ENCODE measurements at regions not wholly inside any gene's neighbourhood (a gene's known extent, or its start where the extent isn't known, plus 50 kb on each side); places are given as distances from the start of the nearest gene placed in this dataset.

DNA sequence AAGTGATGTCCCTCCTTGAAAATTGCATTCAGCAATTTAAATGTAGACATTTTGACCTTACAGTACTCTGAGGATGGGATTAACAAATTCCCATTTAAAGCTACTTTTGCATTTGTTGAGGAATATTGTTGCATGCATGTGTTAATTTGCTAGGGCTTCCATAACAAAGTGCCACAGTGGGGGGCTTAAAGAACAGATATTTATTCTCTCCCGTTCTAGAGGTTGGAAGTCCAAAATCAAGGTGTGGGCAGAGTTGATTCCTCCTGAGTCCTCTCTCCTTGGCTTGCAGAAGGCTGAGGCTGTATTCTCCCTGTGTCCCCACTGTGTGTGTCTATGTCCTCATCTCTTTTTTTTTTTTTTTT is 51.8 kb upstream of the CDK20 start:
- in situ Hi-C loops (cut with MboI; ENCODE audit: low pct_unique_long_range_greater_than_20kb, low sequenced_read_pairs, unreplicated experiment): no loop called here
- DNase-seq (ENCODE audit: low spot score): no peak
- TF ChIP-seq, protein P1, sequence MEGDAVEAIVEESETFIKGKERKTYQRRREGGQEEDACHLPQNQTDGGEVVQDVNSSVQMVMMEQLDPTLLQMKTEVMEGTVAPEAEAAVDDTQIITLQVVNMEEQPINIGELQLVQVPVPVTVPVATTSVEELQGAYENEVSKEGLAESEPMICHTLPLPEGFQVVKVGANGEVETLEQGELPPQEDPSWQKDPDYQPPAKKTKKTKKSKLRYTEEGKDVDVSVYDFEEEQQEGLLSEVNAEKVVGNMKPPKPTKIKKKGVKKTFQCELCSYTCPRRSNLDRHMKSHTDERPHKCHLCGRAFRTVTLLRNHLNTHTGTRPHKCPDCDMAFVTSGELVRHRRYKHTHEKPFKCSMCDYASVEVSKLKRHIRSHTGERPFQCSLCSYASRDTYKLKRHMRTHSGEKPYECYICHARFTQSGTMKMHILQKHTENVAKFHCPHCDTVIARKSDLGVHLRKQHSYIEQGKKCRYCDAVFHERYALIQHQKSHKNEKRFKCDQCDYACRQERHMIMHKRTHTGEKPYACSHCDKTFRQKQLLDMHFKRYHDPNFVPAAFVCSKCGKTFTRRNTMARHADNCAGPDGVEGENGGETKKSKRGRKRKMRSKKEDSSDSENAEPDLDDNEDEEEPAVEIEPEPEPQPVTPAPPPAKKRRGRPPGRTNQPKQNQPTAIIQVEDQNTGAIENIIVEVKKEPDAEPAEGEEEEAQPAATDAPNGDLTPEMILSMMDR (IDR thresholded peaks at IDR 0.05; ENCODE audit: extremely low read depth, insufficient read depth, missing control alignments): no peak

DNA sequence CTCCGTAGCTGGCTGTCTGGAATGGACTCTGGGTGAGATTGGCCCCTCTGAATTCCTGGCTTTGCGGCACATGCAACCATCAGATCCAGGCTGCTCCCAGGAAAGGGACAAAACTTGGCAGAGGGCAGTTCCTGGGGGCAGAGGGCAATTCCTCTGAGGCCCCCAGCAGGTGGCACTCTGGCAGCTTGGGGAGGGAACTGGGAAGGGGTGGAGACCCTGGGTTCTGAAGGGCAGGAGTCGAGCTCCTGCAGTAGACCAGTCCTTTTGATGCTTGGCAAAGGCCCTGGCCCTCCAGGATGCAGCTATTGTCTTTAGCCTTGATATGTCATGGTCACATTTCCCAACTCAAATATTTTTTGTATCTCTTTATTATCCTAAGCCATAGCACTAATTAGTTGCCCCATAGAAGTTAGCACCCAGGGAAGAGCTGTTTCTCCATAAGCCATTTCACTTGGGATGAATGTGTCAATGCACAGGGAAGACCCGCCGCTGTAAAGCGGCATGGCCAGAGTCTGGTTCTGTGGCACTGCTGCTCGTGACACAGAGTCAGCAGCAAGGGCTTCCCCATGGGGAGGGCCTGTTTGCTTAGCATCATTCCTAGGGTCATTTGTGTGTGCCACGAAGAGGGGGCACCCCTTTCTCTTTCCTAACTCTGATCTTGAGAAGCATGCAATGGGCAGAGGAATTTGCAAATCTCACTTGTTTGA is 51.2 kb upstream of the CDK20 start:
- no peak for DNase-seq (ENCODE audit: low spot score)
- in situ Hi-C loops (cut with MboI; ENCODE audit: low pct_unique_long_range_greater_than_20kb, low sequenced_read_pairs, unreplicated experiment): no loop called here
- TF ChIP-seq, protein P1 (IDR thresholded peaks at IDR 0.05; ENCODE audit: extremely low read depth, insufficient read depth, missing control alignments): no peak

GRCh38 chr9:88024896-88025295 is 50.6 kb upstream of the CDK20 start:
- no peak for DNase-seq (ENCODE audit: low spot score)
- TF ChIP-seq, protein P1 (IDR thresholded peaks at IDR 0.05; ENCODE audit: extremely low read depth, insufficient read depth, missing control alignments): no peak
- in situ Hi-C loops (cut with MboI; ENCODE audit: low pct_unique_long_range_greater_than_20kb, low sequenced_read_pairs, unreplicated experiment): no loop called here

Data from GM13977 (cell line).